ENCODE measurements at regions not wholly inside any gene's neighbourhood (a gene's known extent, or its start where the extent isn't known, plus 50 kb on each side); places are given as distances from the start of the nearest gene placed in this dataset.

GRCh38 chr14:58713677-58714076, 75.9 kb downstream of the DACT1 start:
- WGBS: 98% methylated on average over 3 of the region's 5 CpGs
- H3K9ac ChIP-seq (ENCODE audit: low read depth, low read length): no peak overlapping the region
- H3K36me3 ChIP-seq (ENCODE audit: insufficient read depth, low read length): no peaks in the 10 kb centered on the region
- no peaks in the 10 kb centered on the region for H3K27me3 ChIP-seq (ENCODE audit: insufficient read depth, low read length)
- H3K4me3 ChIP-seq (ENCODE audit: low read length): no peak overlapping the region
- H3K27ac ChIP-seq (ENCODE audit: low read depth, low read length): no peak overlapping the region
- H3K4me1 ChIP-seq (ENCODE audit: insufficient read depth, low read length): peaks cover 11% of the 10 kb centered on the region; the same call in 1 of the 2 replicates
- H3K9me3 ChIP-seq (ENCODE audit: insufficient read depth, low read depth, low read length): no peaks in the 10 kb centered on the region

GRCh38 chr14:58716706-58717105, 78.9 kb downstream of the DACT1 start:
- H3K4me3 ChIP-seq (ENCODE audit: low read length): no peak overlapping the region
- H3K36me3 ChIP-seq (ENCODE audit: insufficient read depth, low read length): no peaks in the 10 kb centered on the region
- no peaks in the 10 kb centered on the region for H3K4me1 ChIP-seq (ENCODE audit: insufficient read depth, low read length)
- no peak overlapping the region for H3K9ac ChIP-seq (ENCODE audit: low read depth, low read length)
- WGBS: 95% methylated on average over 6 of the region's 6 CpGs
- H3K27ac ChIP-seq (ENCODE audit: low read depth, low read length): no peak overlapping the region
- no peaks in the 10 kb centered on the region for H3K9me3 ChIP-seq (ENCODE audit: insufficient read depth, low read depth, low read length)
- no peaks in the 10 kb centered on the region for H3K27me3 ChIP-seq (ENCODE audit: insufficient read depth, low read length)

- Histone ChIP-seq H3K4me1 (ENCODE audit: insufficient read depth, low read length) (no peaks in the 10 kb centered on the region), H3K9ac (ENCODE audit: low read depth, low read length) (no peak overlapping the region), H3K36me3 (ENCODE audit: insufficient read depth, low read length) (no peaks in the 10 kb centered on the region), H3K4me3 (ENCODE audit: low read length) (no peak overlapping the region), H3K9me3 (ENCODE audit: insufficient read depth, low read depth, low read length) (no peaks in the 10 kb centered on the region), H3K27me3 (ENCODE audit: insufficient read depth, low read length) (no peaks in the 10 kb centered on the region), H3K27ac (ENCODE audit: low read depth, low read length) (no peak overlapping the region)
Measured at GRCh38 chr14:58717211-58717610, 79.4 kb downstream of the DACT1 start.

DNA sequence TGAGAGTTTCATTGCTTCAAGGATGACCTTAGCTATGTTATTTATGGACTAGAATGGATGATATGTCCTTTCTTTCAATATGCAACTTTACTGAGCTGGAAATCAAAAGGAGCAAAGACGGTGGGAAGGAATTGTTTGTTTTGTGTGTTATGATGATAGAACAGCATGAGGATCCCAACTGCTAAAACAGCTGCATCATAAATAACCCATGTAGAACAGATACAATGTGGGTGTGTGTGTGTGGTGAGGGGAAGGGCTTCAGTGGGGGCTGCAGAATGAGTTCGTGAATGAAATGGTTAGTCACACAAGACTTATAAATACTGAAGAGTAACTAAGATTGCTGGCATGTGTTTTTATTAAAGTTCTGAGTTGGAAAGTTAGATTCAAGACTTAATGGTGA, 80.1 kb downstream of the DACT1 start:
- Histone ChIP-seq H3K36me3 (ENCODE audit: insufficient read depth, low read length) (no peaks in the 10 kb centered on the region), H3K4me1 (ENCODE audit: insufficient read depth, low read length) (no peaks in the 10 kb centered on the region), H3K27me3 (ENCODE audit: insufficient read depth, low read length) (no peaks in the 10 kb centered on the region), H3K9me3 (ENCODE audit: insufficient read depth, low read depth, low read length) (no peaks in the 10 kb centered on the region), H3K4me3 (ENCODE audit: low read length) (no peak overlapping the region), H3K9ac (ENCODE audit: low read depth, low read length) (no peak overlapping the region), H3K27ac (ENCODE audit: low read depth, low read length) (no peak overlapping the region)
- WGBS: 82% methylated on average over 2 of the region's 2 CpGs

DNA sequence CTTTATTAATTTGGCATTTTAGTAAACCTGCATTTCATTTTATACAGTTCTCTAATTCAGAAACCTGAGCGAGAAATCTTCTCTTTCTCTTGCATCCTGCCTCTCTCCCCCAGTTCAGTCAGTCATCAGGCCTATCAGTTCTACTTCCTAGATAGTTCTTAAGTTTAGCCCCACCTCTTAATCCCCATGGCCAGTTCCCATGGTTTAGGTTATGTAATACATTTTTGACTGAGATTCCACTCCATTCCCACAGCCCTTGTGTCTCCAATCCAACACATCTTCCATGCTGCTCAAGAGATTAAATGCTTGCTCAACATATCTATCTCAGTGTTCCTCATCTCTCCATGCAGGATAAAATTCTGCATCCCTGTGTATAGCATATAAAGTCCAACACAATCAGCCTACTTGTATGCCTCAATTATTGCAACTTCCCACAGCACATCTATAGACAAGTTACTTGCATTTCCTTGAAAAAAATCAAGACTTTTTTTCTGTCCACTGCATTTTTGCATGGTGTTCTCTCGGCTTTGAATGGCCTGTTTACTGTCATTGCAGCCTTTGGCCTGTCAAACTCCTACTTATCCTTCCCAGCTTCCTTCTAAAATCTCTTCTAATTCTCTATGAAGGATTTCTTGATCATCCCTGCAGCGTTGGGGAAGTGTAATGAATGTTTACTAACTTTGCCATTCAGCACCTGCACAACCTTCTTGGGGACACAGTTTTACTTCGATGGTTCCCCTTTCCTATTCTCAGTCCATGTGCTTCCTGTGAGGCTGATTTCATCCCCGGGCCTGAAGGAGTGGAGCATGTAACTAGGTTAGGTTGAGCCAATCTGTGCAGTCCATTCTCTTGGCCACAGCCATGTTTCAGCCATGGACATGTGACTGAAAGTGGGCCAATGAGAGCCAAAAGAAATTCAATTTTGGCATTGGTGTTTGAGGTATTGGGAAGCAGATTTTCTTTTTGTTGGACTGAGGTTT, 80.8 kb downstream of the DACT1 start:
- Histone ChIP-seq H3K9ac (ENCODE audit: low read depth, low read length) (no peak overlapping the region), H3K27me3 (ENCODE audit: insufficient read depth, low read length) (no peaks in the 10 kb centered on the region), H3K27ac (ENCODE audit: low read depth, low read length) (no peak overlapping the region), H3K4me1 (ENCODE audit: insufficient read depth, low read length) (no peaks in the 10 kb centered on the region), H3K36me3 (ENCODE audit: insufficient read depth, low read length) (no peaks in the 10 kb centered on the region), H3K4me3 (ENCODE audit: low read length) (no peak overlapping the region), H3K9me3 (ENCODE audit: insufficient read depth, low read depth, low read length) (no peaks in the 10 kb centered on the region)
- WGBS: 88% methylated on average over 5 of the region's 5 CpGs

- H3K4me1 ChIP-seq (ENCODE audit: insufficient read depth, low read length): no peaks in the 10 kb centered on the region
- H3K36me3 ChIP-seq (ENCODE audit: insufficient read depth, low read length): no peaks in the 10 kb centered on the region
- no peaks in the 10 kb centered on the region for H3K9me3 ChIP-seq (ENCODE audit: insufficient read depth, low read depth, low read length)
- H3K27me3 ChIP-seq (ENCODE audit: insufficient read depth, low read length): no peaks in the 10 kb centered on the region
- no peak overlapping the region for H3K9ac ChIP-seq (ENCODE audit: low read depth, low read length)
- no peak overlapping the region for H3K4me3 ChIP-seq (ENCODE audit: low read length)
- 99% methylated on average over 3 of the region's 3 CpGs for WGBS
- no peak overlapping the region for H3K27ac ChIP-seq (ENCODE audit: low read depth, low read length)
Measured at GRCh38 chr14:58721723-58722122, 84.0 kb downstream of the DACT1 start.

GRCh38 chr14:58722441-58722840, 84.7 kb downstream of the DACT1 start:
- H3K27ac ChIP-seq (ENCODE audit: low read depth, low read length): no peak overlapping the region
- H3K36me3 ChIP-seq (ENCODE audit: insufficient read depth, low read length): no peaks in the 10 kb centered on the region
- H3K27me3 ChIP-seq (ENCODE audit: insufficient read depth, low read length): no peaks in the 10 kb centered on the region
- H3K4me3 ChIP-seq (ENCODE audit: low read length): no peak overlapping the region
- 97% methylated on average over 2 of the region's 4 CpGs for WGBS
- no peak overlapping the region for H3K9ac ChIP-seq (ENCODE audit: low read depth, low read length)
- no peaks in the 10 kb centered on the region for H3K9me3 ChIP-seq (ENCODE audit: insufficient read depth, low read depth, low read length)
- H3K4me1 ChIP-seq (ENCODE audit: insufficient read depth, low read length): no peaks in the 10 kb centered on the region

DNA sequence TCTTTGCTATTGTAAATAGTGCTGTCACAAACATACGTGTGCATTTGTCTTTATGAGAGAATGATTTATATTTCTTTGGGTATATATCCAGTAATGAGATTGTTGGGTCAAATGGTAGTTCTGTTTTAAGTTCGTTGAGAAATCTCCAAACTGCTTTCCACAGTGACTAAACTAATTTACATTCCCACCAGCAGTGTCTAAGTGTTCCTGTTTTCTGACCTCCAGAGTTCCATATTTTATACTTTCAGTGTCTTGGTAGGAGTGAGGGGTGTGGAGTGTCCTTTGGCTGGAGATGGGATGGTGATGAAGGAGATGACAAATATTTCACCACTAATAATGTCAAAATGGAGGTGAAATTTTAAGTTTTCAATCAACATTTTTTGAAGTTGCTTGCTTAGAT, 86.4 kb downstream of the DACT1 start:
- 94% methylated on average over 1 of the region's 2 CpGs for WGBS
- Histone ChIP-seq H3K27me3 (ENCODE audit: insufficient read depth, low read length) (no peaks in the 10 kb centered on the region), H3K9ac (ENCODE audit: low read depth, low read length) (no peak overlapping the region), H3K27ac (ENCODE audit: low read depth, low read length) (no peak overlapping the region), H3K36me3 (ENCODE audit: insufficient read depth, low read length) (no peaks in the 10 kb centered on the region), H3K4me3 (ENCODE audit: low read length) (no peak overlapping the region), H3K4me1 (ENCODE audit: insufficient read depth, low read length) (no peaks in the 10 kb centered on the region), H3K9me3 (ENCODE audit: insufficient read depth, low read depth, low read length) (no peaks in the 10 kb centered on the region)

GRCh38 chr14:58724702-58725101, 86.9 kb downstream of the DACT1 start:
- Histone ChIP-seq H3K9me3 (ENCODE audit: insufficient read depth, low read depth, low read length) (no peaks in the 10 kb centered on the region), H3K4me3 (ENCODE audit: low read length) (no peak overlapping the region), H3K4me1 (ENCODE audit: insufficient read depth, low read length) (no peaks in the 10 kb centered on the region), H3K27ac (ENCODE audit: low read depth, low read length) (no peak overlapping the region), H3K9ac (ENCODE audit: low read depth, low read length) (no peak overlapping the region), H3K36me3 (ENCODE audit: insufficient read depth, low read length) (no peaks in the 10 kb centered on the region), H3K27me3 (ENCODE audit: insufficient read depth, low read length) (no peaks in the 10 kb centered on the region)
- WGBS: 84% methylated on average over 1 of the region's 1 CpG

DNA sequence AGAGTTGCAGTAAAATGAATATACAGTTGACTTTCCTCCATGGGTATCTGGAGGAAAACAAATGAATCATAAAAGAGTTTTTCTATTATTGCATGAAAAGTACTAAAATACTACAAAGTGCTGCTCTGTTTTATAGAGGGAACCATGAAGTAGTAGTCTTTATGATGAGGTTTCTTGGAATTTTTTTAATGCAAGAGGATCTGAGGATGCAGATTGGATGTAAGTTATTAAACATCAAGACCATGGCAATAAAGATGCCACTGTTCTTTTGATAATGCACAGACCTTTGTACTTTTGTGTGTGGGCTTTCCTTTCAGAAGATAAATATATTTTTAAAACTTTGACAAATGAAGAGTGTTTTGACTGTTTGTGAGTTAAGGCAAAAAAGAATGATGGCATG, 87.5 kb downstream of the DACT1 start:
- Histone ChIP-seq H3K9me3 (ENCODE audit: insufficient read depth, low read depth, low read length) (no peaks in the 10 kb centered on the region), H3K27me3 (ENCODE audit: insufficient read depth, low read length) (no peaks in the 10 kb centered on the region), H3K9ac (ENCODE audit: low read depth, low read length) (no peak overlapping the region), H3K27ac (ENCODE audit: low read depth, low read length) (no peak overlapping the region), H3K4me1 (ENCODE audit: insufficient read depth, low read length) (no peaks in the 10 kb centered on the region), H3K4me3 (ENCODE audit: low read length) (no peak overlapping the region), H3K36me3 (ENCODE audit: insufficient read depth, low read length) (no peaks in the 10 kb centered on the region)

- 72% methylated on average over 2 of the region's 2 CpGs for WGBS
- no peak overlapping the region for H3K27ac ChIP-seq (ENCODE audit: low read depth, low read length)
Measured at GRCh38 chr14:58725871-58726270, 88.1 kb downstream of the DACT1 start.

More at GRCh38 chr14:58725871-58726270, 88.1 kb downstream of the DACT1 start:
- Histone ChIP-seq H3K4me1 (ENCODE audit: insufficient read depth, low read length) (no peaks in the 10 kb centered on the region), H3K27me3 (ENCODE audit: insufficient read depth, low read length) (no peaks in the 10 kb centered on the region), H3K9ac (ENCODE audit: low read depth, low read length) (no peak overlapping the region), H3K4me3 (ENCODE audit: low read length) (no peak overlapping the region), H3K9me3 (ENCODE audit: insufficient read depth, low read depth, low read length) (no peaks in the 10 kb centered on the region), H3K36me3 (ENCODE audit: insufficient read depth, low read length) (no peaks in the 10 kb centered on the region)

All from HUES64 (cell line).